Brain microvascular endothelial cell (primary cell): ENCODE measurements at regions not wholly inside any gene's neighbourhood (a gene's known extent, or its start where the extent isn't known, plus 50 kb on each side); places are given as distances from the start of the nearest gene placed in this dataset.

Source experiments
- DNase-seq: peaks from one replicate; pipeline ENCODE4 v3.0.0-alpha.2; 2020
- H3K27ac ChIP-seq: fragments of 250-450 bp; sonication (Bioruptor Pico); 2 replicates; pipeline ENCODE4 v1.5.1; 2020; ENCODE audit warnings: mild to moderate bottlenecking, moderate library complexity
- H3K27me3 ChIP-seq: fragments of 250-450 bp; sonication (Bioruptor Pico); replicated peaks from 2 replicates; pipeline ENCODE4 v1.5.1; 2020; ENCODE audit warnings: mild to moderate bottlenecking
- H3K36me3 ChIP-seq: fragments of 250-450 bp; sonication (Bioruptor Pico); replicated peaks from 2 replicates; pipeline ENCODE4 v1.5.1; 2020; ENCODE audit warnings: mild to moderate bottlenecking
- H3K4me3 ChIP-seq: 2 replicates; pipeline ENCODE4 v1.5.1; 2011; ENCODE audit warnings: low read depth, mild to moderate bottlenecking, control low read depth, low read length, moderate library complexity
- in situ Hi-C: cut with HindIII; loops from 2 replicates; pipeline ENCODE4 v1.10.0; 2017; ENCODE audit warnings: low sequenced_read_pairs, low pct_ligation_motif_present
- TF ChIP-seq, protein P1 (sequence below): IDR thresholded peaks from 2 replicates; pipeline ENCODE4 v1.5.1; 2011; ENCODE audit warnings: low read depth, mild to moderate bottlenecking, moderate library complexity, low read length, control low read depth, inconsistent platforms; ENCODE audit errors: missing control alignments

GRCh38 chr2:88350331-88351248 is 101.9 kb downstream of the FOXI3 start:
- no peaks in the 10 kb centered on the region for H3K36me3 ChIP-seq
- DNase-seq: peak; percentile 16
- in situ Hi-C loops: no loop called here
- no peak overlapping the region for H3K27ac ChIP-seq
- peaks cover 1% of the 10 kb centered on the region for H3K27me3 ChIP-seq
- TF ChIP-seq, protein P1, sequence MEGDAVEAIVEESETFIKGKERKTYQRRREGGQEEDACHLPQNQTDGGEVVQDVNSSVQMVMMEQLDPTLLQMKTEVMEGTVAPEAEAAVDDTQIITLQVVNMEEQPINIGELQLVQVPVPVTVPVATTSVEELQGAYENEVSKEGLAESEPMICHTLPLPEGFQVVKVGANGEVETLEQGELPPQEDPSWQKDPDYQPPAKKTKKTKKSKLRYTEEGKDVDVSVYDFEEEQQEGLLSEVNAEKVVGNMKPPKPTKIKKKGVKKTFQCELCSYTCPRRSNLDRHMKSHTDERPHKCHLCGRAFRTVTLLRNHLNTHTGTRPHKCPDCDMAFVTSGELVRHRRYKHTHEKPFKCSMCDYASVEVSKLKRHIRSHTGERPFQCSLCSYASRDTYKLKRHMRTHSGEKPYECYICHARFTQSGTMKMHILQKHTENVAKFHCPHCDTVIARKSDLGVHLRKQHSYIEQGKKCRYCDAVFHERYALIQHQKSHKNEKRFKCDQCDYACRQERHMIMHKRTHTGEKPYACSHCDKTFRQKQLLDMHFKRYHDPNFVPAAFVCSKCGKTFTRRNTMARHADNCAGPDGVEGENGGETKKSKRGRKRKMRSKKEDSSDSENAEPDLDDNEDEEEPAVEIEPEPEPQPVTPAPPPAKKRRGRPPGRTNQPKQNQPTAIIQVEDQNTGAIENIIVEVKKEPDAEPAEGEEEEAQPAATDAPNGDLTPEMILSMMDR: peak; percentile 62
- no peak overlapping the region for H3K4me3 ChIP-seq

- Histone ChIP-seq H3K27me3 (peaks cover 1% of the 10 kb centered on the region), H3K27ac (no peak overlapping the region), H3K4me3 (no peak overlapping the region), H3K36me3 (no peaks in the 10 kb centered on the region)
- no peak for DNase-seq
- TF ChIP-seq, protein P1: no peak
- in situ Hi-C loops: no loop called here
These were observed 106.7 kb downstream of the FOXI3 start for GRCh38 chr2:88345842-88346241.

DNA sequence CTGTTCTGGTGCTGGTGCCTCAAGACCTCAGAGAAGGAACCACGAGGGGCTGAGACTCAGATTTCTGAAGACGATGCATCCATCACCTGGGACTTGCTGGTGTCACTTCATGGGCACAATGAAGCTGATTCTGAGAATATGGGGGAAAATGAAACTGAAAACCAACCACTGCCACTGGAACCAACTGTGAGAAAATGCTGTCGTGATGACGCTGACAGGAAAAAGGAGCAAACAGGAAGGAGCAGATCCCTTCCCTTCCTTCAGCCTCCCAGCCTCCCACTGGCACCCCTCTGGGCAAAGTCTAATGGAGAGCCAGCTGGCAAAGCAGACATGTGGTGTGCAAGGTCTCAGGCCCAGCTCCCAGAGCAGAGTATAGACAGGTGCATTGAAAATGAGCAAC is 109.7 kb downstream of the FOXI3 start:
- TF ChIP-seq, protein P1: no peak
- Histone ChIP-seq H3K4me3 (no peak overlapping the region), H3K27me3 (no peaks in the 10 kb centered on the region), H3K27ac (no peak overlapping the region), H3K36me3 (no peaks in the 10 kb centered on the region)
- DNase-seq: no peak
- in situ Hi-C loops: no loop called here

DNA sequence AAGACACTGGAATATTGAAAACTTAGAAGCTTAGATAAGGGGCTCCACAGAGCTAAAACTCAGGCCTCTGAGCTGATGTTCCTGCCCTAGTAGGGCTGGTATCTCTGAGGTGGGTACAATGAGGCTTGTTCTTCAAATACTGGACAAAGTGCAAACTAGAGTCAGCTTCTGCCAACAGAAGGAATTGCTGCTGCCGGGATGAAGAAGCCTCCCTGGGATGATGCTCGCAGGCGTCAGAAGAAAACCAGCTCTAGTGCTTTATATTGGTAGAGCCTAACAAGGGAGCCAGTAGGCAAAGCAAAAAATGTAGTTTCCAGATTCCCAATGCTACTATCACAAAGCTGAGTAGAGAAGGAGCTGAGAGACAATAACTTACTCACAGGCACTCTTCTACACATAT is 118.1 kb downstream of the FOXI3 start:
- Histone ChIP-seq H3K36me3 (no peaks in the 10 kb centered on the region), H3K27me3 (no peaks in the 10 kb centered on the region), H3K4me3 (no peak overlapping the region), H3K27ac (no peak overlapping the region)
- in situ Hi-C loops: no loop called here
- TF ChIP-seq, protein P1: no peak
- no peak for DNase-seq

DNA sequence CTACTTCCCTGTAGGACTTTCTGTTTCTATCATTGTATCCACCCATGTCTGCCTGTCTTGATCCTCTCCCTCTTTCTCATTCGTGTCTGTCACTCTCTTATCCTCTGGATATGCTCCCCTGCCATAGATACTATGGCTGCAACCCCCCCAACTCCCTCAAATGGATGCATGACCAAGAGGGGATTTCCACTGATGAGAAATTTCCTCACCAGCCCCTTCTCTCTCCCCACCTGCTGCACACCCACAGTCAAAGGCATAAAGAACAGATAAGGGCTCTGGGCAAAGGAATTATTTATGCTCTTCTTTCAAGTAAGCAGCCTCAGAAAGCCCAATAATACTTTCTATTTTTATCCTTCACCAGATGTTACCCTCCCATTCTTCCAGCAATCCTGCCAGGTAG is 121.3 kb downstream of the FOXI3 start:
- Histone ChIP-seq H3K4me3 (no peak overlapping the region), H3K36me3 (no peaks in the 10 kb centered on the region), H3K27me3 (no peaks in the 10 kb centered on the region), H3K27ac (no peak overlapping the region)
- TF ChIP-seq, protein P1: no peak
- DNase-seq: no peak
- in situ Hi-C loops: no loop called here
